Upper lobe of left lung (tissue), 6 donors: ENCODE measurements at regions not wholly inside any gene's neighbourhood (a gene's known extent, or its start where the extent isn't known, plus 50 kb on each side); places are given as distances from the start of the nearest gene placed in this dataset.

ENCODE experiments used
- ATAC-seq, 2 donors: fragments of 200-7000 bp; cut with Tn5 transposase; one replicate each; pipeline ENCODE4 v1.9.1; 2022; ENCODE audit warnings: mild to moderate bottlenecking in 2 of 2, moderate library complexity in 2 of 2; ENCODE audit not compliant: low FRiP score in 2 of 2
- DNase-seq, 2 donors: peaks; one replicate each; pipeline ENCODE4 v3.0.0-alpha.2; 2019 to 2020
- H3K27ac ChIP-seq, 4 donors: fragments of 200-600 bp; sonication (generic); one replicate each; pipeline ENCODE4 v1.5.1; 2016 to 2019
- H3K27me3 ChIP-seq, 4 donors: fragments of 200-600 bp; sonication (generic); one replicate each; pipeline ENCODE4 v1.5.1; 2017 to 2019
- H3K36me3 ChIP-seq, 4 donors: fragments of 200-600 bp; sonication (generic); one replicate each; pipeline ENCODE4 v1.5.1; 2016 to 2019
- H3K4me1 ChIP-seq, 4 donors: fragments of 200-600 bp; sonication (generic); one replicate each; pipeline ENCODE4 v1.5.1; 2018 to 2019
- H3K4me3 ChIP-seq, 4 donors: fragments of 200-600 bp; sonication (generic); one replicate each; pipeline ENCODE4 v1.5.1; 2017 to 2019; ENCODE audit warnings: mild to moderate bottlenecking in 2 of 4, moderate library complexity in 1 of 4
- H3K9me3 ChIP-seq, 4 donors: fragments of 200-600 bp; sonication (generic); one replicate each; pipeline ENCODE4 v1.5.1; 2018 to 2019
- CTCF ChIP-seq, 6 experiments: fragments of 450-650 bp in 4 of 6; fragments of 200-600 bp in 2 of 6; sonication (generic) in 2 of 6; IDR thresholded peaks; one replicate each; pipeline ENCODE4 v1.5.1; 2016 to 2019; ENCODE audit warnings: antibody characterized with exemption in 6 of 6
- EP300 ChIP-seq, 4 donors: sonication (generic); formaldehyde crosslinking; IDR thresholded peaks; one replicate each; pipeline ENCODE4 v1.5.1; 2017; ENCODE audit warnings: antibody characterized with exemption in 4 of 4, control low read depth in 2 of 4
- POLR2A ChIP-seq, 4 donors: fragments of 450-650 bp; IDR thresholded peaks; one replicate each; pipeline ENCODE4 v1.5.1; 2016 to 2017; ENCODE audit warnings: antibody characterized with exemption in 4 of 4, mild to moderate bottlenecking in 2 of 4
- POLR2AphosphoS5 ChIP-seq, 2 donors: sonication (generic); formaldehyde crosslinking; IDR thresholded peaks; one replicate each; pipeline ENCODE4 v1.5.1; 2017; ENCODE audit warnings: antibody characterized with exemption in 2 of 2
- WGBS, 2 donors: methylation state at CpG; one replicate each; pipeline ENCODE4 v1.1.5; 2017 to 2018; 5-methylcytosine and 5-hydroxymethylcytosine counted together
- donor health status: DM: no; HTN: no; CAD: no; lungs with moderate emphysema.
- donor health status: DM: no; HTN: yes; CAD: no; lungs with severe emphysema.

DNA sequence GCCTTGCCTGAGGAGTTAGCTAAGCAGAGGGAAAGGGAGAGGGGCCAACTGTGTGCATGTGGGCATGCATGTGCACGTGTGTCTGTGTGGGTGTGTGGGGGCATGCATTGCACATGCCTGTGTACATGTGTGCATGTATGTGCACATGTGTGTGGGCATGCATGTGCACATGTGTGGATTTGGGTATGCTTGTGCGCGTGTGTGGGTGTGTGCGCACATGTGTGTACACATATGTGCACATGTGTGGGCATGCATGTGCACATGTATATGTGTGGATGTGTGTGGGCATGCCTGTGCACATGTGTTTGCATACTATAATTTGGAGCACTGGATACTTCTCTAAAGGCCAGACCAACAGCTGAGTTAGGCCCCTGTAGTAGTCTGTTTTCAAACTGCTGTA, 350.0 kb downstream of the PRDM2 start:
- H3K4me1 ChIP-seq = no peaks in the 10 kb centered on the region
- no peak for TF ChIP-seq POLR2A (IDR thresholded peaks at IDR 0.05)
- TF ChIP-seq CTCF (IDR thresholded peaks at IDR 0.05) = no peak
- no peak for TF ChIP-seq EP300 (IDR thresholded peaks at IDR 0.05)
- TF ChIP-seq POLR2AphosphoS5 (IDR thresholded peaks at IDR 0.05) = no peak
- H3K27me3 ChIP-seq = no peaks in the 10 kb centered on the region
- DNase-seq (no peak), ATAC-seq (no peak)
- no peak overlapping the region for H3K27ac ChIP-seq
- no peaks in the 10 kb centered on the region for H3K36me3 ChIP-seq
- H3K9me3 ChIP-seq = no peaks in the 10 kb centered on the region
- no peak overlapping the region for H3K4me3 ChIP-seq
- WGBS, 2 donors = 43 to 67% methylated on average over 3 to 4 of the region's 4 CpGs

GRCh38 chr1:14055442-14056223, 355.6 kb downstream of the PRDM2 start:
- ATAC-seq = peak in 1 of 2 donors; percentile 71
- Histone ChIP-seq H3K4me3 (no peak overlapping the region), H3K36me3 (no peaks in the 10 kb centered on the region), H3K27me3 (no peaks in the 10 kb centered on the region), H3K27ac (no peak overlapping the region), H3K9me3 (no peaks in the 10 kb centered on the region), H3K4me1 (no peaks in the 10 kb centered on the region)
- WGBS, 2 donors = 75 to 79% methylated on average over 4 of the region's 4 CpGs
- TF ChIP-seq EP300 (IDR thresholded peaks at IDR 0.05) = no peak
- TF ChIP-seq CTCF (IDR thresholded peaks at IDR 0.05) = no peak
- TF ChIP-seq POLR2AphosphoS5 (IDR thresholded peaks at IDR 0.05) = no peak
- TF ChIP-seq POLR2A (IDR thresholded peaks at IDR 0.05) = no peak
- DNase-seq = no peak

DNA sequence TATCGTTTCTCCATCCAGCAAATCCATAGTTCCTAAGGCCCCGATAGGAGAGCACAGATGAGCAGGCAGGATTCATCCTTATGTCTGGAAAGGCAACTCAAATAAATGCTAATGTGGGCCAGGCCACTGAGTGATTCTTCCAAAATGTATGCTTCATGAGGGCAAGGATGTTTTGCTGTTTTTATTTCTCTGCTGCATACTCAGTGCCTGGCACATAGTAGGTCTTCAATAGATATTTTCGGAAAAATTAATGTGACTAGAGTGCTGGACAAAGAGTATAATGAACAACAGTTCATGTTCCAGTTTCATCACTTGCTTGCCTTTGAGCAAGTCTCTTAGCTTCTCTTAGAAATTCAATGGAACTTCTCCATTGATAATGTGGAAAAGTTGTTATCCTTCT, 357.7 kb downstream of the PRDM2 start:
- H3K9me3 ChIP-seq = no peaks in the 10 kb centered on the region
- H3K27ac ChIP-seq = no peak overlapping the region
- no peaks in the 10 kb centered on the region for H3K27me3 ChIP-seq
- ATAC-seq (no peak), DNase-seq (no peak)
- WGBS, 2 donors = 85 to 89% methylated on average over 3 of the region's 3 CpGs
- TF ChIP-seq EP300 (IDR thresholded peaks at IDR 0.05) (no peak), POLR2AphosphoS5 (IDR thresholded peaks at IDR 0.05) (no peak), CTCF (IDR thresholded peaks at IDR 0.05) (no peak), POLR2A (IDR thresholded peaks at IDR 0.05) (no peak)
- H3K4me1 ChIP-seq = no peaks in the 10 kb centered on the region
- H3K36me3 ChIP-seq = no peaks in the 10 kb centered on the region
- H3K4me3 ChIP-seq = no peak overlapping the region

DNA sequence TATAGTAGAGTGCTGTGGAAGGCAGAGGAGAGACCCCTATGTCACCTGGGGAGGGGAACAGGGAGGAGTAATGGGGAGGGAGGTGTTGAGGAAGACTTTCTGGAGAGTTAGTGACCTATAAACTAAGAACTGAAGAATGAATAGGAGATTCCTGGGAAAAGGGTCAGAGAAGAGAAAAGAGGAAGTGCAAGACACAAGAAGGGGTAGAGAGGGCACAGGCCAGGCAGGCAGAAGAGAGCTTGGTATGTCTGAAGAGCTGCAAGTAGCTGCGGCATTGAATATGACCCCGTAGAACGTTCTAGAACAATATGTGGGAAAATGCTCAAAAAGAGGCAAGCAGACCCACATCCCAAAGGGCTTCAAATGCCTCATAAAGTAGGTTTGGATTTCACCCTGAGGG, 361.2 kb downstream of the PRDM2 start:
- ATAC-seq (no peak), DNase-seq (no peak)
- TF ChIP-seq POLR2A (IDR thresholded peaks at IDR 0.05) (no peak), POLR2AphosphoS5 (IDR thresholded peaks at IDR 0.05) (no peak), CTCF (IDR thresholded peaks at IDR 0.05) (no peak), EP300 (IDR thresholded peaks at IDR 0.05) (no peak)
- no peaks in the 10 kb centered on the region for H3K27me3 ChIP-seq
- WGBS, 2 donors = 83 to 93% methylated on average over 3 of the region's 3 CpGs
- no peak overlapping the region for H3K4me3 ChIP-seq
- H3K36me3 ChIP-seq = no peaks in the 10 kb centered on the region
- no peaks in the 10 kb centered on the region for H3K4me1 ChIP-seq
- no peaks in the 10 kb centered on the region for H3K9me3 ChIP-seq
- no peak overlapping the region for H3K27ac ChIP-seq

DNA sequence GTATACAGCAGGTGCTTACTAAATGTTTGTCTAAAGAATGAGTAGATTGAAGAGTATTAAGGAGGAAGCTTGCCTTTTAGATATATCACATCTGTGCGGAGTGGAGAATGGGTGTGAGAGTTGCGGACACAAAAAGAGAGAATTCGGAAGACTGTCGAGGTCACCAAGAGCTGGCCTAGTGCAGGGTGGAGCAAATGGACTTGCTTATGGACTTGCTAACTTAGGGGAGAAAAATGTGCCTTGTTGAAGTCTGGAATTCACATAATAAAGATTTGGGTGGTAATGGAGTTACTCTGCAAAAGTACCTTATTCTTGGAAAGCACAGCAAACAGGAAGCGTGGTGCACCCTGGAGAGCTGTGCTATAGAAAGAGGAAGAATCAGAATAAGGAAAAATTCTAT, 361.7 kb downstream of the PRDM2 start:
- Histone ChIP-seq H3K27ac (no peak overlapping the region), H3K36me3 (no peaks in the 10 kb centered on the region), H3K9me3 (no peaks in the 10 kb centered on the region), H3K27me3 (no peaks in the 10 kb centered on the region), H3K4me3 (no peak overlapping the region), H3K4me1 (no peaks in the 10 kb centered on the region)
- DNase-seq (no peak), ATAC-seq (no peak)
- TF ChIP-seq POLR2AphosphoS5 (IDR thresholded peaks at IDR 0.05) (no peak), CTCF (IDR thresholded peaks at IDR 0.05) (no peak), POLR2A (IDR thresholded peaks at IDR 0.05) (no peak), EP300 (IDR thresholded peaks at IDR 0.05) (no peak)
- WGBS, 2 donors = 87 to 92% methylated on average over 5 of the region's 5 CpGs
